Sigmoid colon (tissue), 6 donors: ENCODE measurements at regions not wholly inside any gene's neighbourhood (a gene's known extent, or its start where the extent isn't known, plus 50 kb on each side); places are given as distances from the start of the nearest gene placed in this dataset.
"Not testable (repeated sequence)": the region's sequence is repeated elsewhere in the genome, so short reads cannot be mapped to it uniquely, and the experiment has no call there.

Experiments used
- DNase-seq: peaks from one replicate; pipeline ENCODE4 v3.0.0-alpha.2; 2019
- H3K27ac ChIP-seq, 4 donors: fragments of 200-600 bp; sonication (generic); one replicate each; pipeline ENCODE4 v1.5.1; 2016 to 2019; ENCODE audit warnings: mild to moderate bottlenecking in 1 of 4
- H3K27me3 ChIP-seq, 3 donors: fragments of 200-600 bp; sonication (generic); one replicate each; pipeline ENCODE4 v1.5.1; 2019; ENCODE audit warnings: mild to moderate bottlenecking in 1 of 3
- H3K36me3 ChIP-seq, 4 donors: fragments of 200-600 bp; sonication (generic); one replicate each; pipeline ENCODE4 v1.5.1; 2016 to 2019
- H3K4me1 ChIP-seq, 4 donors: fragments of 200-600 bp; sonication (generic); one replicate each; pipeline ENCODE4 v1.5.1; 2017 to 2019
- H3K4me3 ChIP-seq, 4 donors: fragments of 200-600 bp; sonication (generic); one replicate each; pipeline ENCODE4 v1.5.1; 2017 to 2019; ENCODE audit warnings: mild to moderate bottlenecking in 2 of 4, moderate library complexity in 1 of 4
- H3K9me3 ChIP-seq, 4 donors: fragments of 200-600 bp in 3 of 4; sonication (generic) in 3 of 4; one replicate each; pipeline versions ENCODE4 v1.5.1 to v1.6.1; 2013 to 2019
- CTCF ChIP-seq, 4 experiments: fragments of 450-650 bp in 3 of 4; fragments of 200-600 bp in 1 of 4; IDR thresholded peaks; one replicate each; pipeline ENCODE4 v1.5.1; 2016 to 2019; ENCODE audit warnings: antibody characterized with exemption in 4 of 4, mild to moderate bottlenecking in 3 of 4, moderate library complexity in 2 of 4
- EP300 ChIP-seq, 4 donors: sonication (generic); formaldehyde crosslinking; IDR thresholded peaks; one replicate each; pipeline ENCODE4 v1.6.1; 2017; ENCODE audit warnings: antibody characterized with exemption in 4 of 4
- POLR2A ChIP-seq, 2 donors: fragments of 450-650 bp; IDR thresholded peaks; one replicate each; pipeline ENCODE4 v1.6.1; 2016; ENCODE audit warnings: antibody characterized with exemption in 2 of 2, mild to moderate bottlenecking in 2 of 2, moderate library complexity in 2 of 2
- POLR2AphosphoS5 ChIP-seq, 4 donors: sonication (generic); formaldehyde crosslinking; IDR thresholded peaks; one replicate each; pipeline ENCODE4 v1.6.1; 2017; ENCODE audit warnings: antibody characterized with exemption in 4 of 4
- WGBS, 2 donors: extraction: QIAGEN DNeasy Blood & Tissue Kit; methylation state at CpG; one replicate each; pipeline ENCODE4 v1.1.7; 2013; 5-methylcytosine and 5-hydroxymethylcytosine counted together
- intact Hi-C: fragments of 100-400 bp; cut with DNase I; formaldehyde crosslinking; loops from one replicate; pipeline ENCODE4 v1.15.1; 2023
- donor health status: healthy with polysubstance abuse.
- donor health status: healthy.

- no peaks in the 10 kb centered on the region for H3K9me3 ChIP-seq
- intact Hi-C loops, result no loop called here
- no peaks in the 10 kb centered on the region for H3K4me1 ChIP-seq
- H3K27ac ChIP-seq, result no peak overlapping the region
- no peak overlapping the region for H3K4me3 ChIP-seq
- DNase-seq, result no peak
- 70 to 76% methylated on average over 4 of the region's 4 CpGs for WGBS, 2 donors
- no peaks in the 10 kb centered on the region for H3K36me3 ChIP-seq
- TF ChIP-seq POLR2AphosphoS5 (IDR thresholded peaks at IDR 0.05), result no peak
- TF ChIP-seq POLR2A (IDR thresholded peaks at IDR 0.05), result no peak
- no peaks in the 10 kb centered on the region for H3K27me3 ChIP-seq
Observed at GRCh38 chr1:181984006-181984405, 77.5 kb downstream of the ZNF648 start.

- 91% methylated on average over 4 of the region's 4 CpGs for WGBS, 2 donors
- intact Hi-C loops, result no loop called here
- TF ChIP-seq POLR2AphosphoS5 (IDR thresholded peaks at IDR 0.05), result no peak
- no peak for TF ChIP-seq CTCF (IDR thresholded peaks at IDR 0.05)
- TF ChIP-seq EP300 (IDR thresholded peaks at IDR 0.05), result no peak
- no peak for TF ChIP-seq POLR2A (IDR thresholded peaks at IDR 0.05)
Observed at GRCh38 chr1:181981821-181982220, 79.7 kb downstream of the ZNF648 start.

GRCh38 chr1:181972256-181972655 lies 89.3 kb downstream of the ZNF648 start:
- Histone ChIP-seq H3K4me3 (no peak overlapping the region), H3K36me3 (no peaks in the 10 kb centered on the region), H3K27me3 (no peaks in the 10 kb centered on the region), H3K27ac (no peak overlapping the region), H3K9me3 (peaks cover 0 to 5% (median 0%) of the 10 kb centered on the region in 4 donors), H3K4me1 (no peaks in the 10 kb centered on the region)
- DNase-seq, result no peak
- TF ChIP-seq POLR2A (IDR thresholded peaks at IDR 0.05), result no peak
- no peak for TF ChIP-seq EP300 (IDR thresholded peaks at IDR 0.05)
- TF ChIP-seq CTCF (IDR thresholded peaks at IDR 0.05), result no peak
- TF ChIP-seq POLR2AphosphoS5 (IDR thresholded peaks at IDR 0.05), result no peak
- intact Hi-C loops, result no loop called here
- 97 to 100% methylated on average over 1 of the region's 1 CpG for WGBS, 2 donors

More at GRCh38 chr1:181981821-181982220, 79.7 kb downstream of the ZNF648 start:
- H3K27me3 ChIP-seq, result no peaks in the 10 kb centered on the region
- H3K4me1 ChIP-seq, result no peaks in the 10 kb centered on the region
- no peak overlapping the region for H3K27ac ChIP-seq
- H3K4me3 ChIP-seq, result no peak overlapping the region
- no peaks in the 10 kb centered on the region for H3K36me3 ChIP-seq
- no peak for DNase-seq
- H3K9me3 ChIP-seq, result no peaks in the 10 kb centered on the region

GRCh38 chr1:181971424-181971823 lies 90.1 kb downstream of the ZNF648 start:
- TF ChIP-seq EP300 (IDR thresholded peaks at IDR 0.05) (no peak), CTCF (IDR thresholded peaks at IDR 0.05) (no peak), POLR2A (IDR thresholded peaks at IDR 0.05) (no peak), POLR2AphosphoS5 (IDR thresholded peaks at IDR 0.05) (no peak)
- Histone ChIP-seq H3K36me3 (no peaks in the 10 kb centered on the region), H3K9me3 (peaks cover 0 to 3% (median 0%) of the 10 kb centered on the region in 4 donors), H3K27ac (no peak overlapping the region), H3K4me1 (no peaks in the 10 kb centered on the region), H3K4me3 (no peak overlapping the region), H3K27me3 (no peaks in the 10 kb centered on the region)
- no peak for DNase-seq
- intact Hi-C loops, result no loop called here

- intact Hi-C loops, result no loop called here
- TF ChIP-seq POLR2AphosphoS5 (IDR thresholded peaks at IDR 0.05) (no peak), POLR2A (IDR thresholded peaks at IDR 0.05) (no peak), EP300 (IDR thresholded peaks at IDR 0.05) (no peak), CTCF (IDR thresholded peaks at IDR 0.05) (no peak)
- no peaks in the 10 kb centered on the region for H3K4me1 ChIP-seq
- no peak overlapping the region for H3K27ac ChIP-seq
- no peaks in the 10 kb centered on the region for H3K27me3 ChIP-seq
- no peak overlapping the region for H3K4me3 ChIP-seq
- DNase-seq, result no peak
- H3K9me3 ChIP-seq, result no peaks in the 10 kb centered on the region
- H3K36me3 ChIP-seq, result no peaks in the 10 kb centered on the region
- WGBS, 2 donors, result 72 to 89% methylated on average over 2 of the region's 2 CpGs
Observed at GRCh38 chr1:181969902-181970301, 91.6 kb downstream of the ZNF648 start.

GRCh38 chr1:181954696-181955095 lies 106.8 kb downstream of the ZNF648 start:
- 91 to 96% methylated on average over 11 of the region's 11 CpGs for WGBS, 2 donors
- intact Hi-C loops, H3K27ac ChIP-seq, H3K9me3 ChIP-seq, DNase-seq, H3K4me1 ChIP-seq, H3K4me3 ChIP-seq, H3K36me3 ChIP-seq, H3K27me3 ChIP-seq: not testable (repeated sequence)

- DNase-seq, H3K4me1 ChIP-seq, H3K4me3 ChIP-seq, intact Hi-C loops, H3K27me3 ChIP-seq, H3K36me3 ChIP-seq, H3K9me3 ChIP-seq, H3K27ac ChIP-seq: not testable (repeated sequence)
- 82 to 86% methylated on average over 7 of the region's 7 CpGs for WGBS, 2 donors
Observed at GRCh38 chr1:181954178-181954577, 107.3 kb downstream of the ZNF648 start.
